ENCODE measurements at regions not wholly inside any gene's neighbourhood (a gene's known extent, or its start where the extent isn't known, plus 50 kb on each side); places are given as distances from the start of the nearest gene placed in this dataset.

GRCh38 chr16:73383195-73383987, 335.5 kb upstream of the ZFHX3 start:
- H2AFZ ChIP-seq (ENCODE audit: control insufficient read depth, low read length), result no peak overlapping the region
- no peak overlapping the region for H3K4me3 ChIP-seq (ENCODE audit: control insufficient read depth in 2 of 3, extremely low read depth in 1 of 3, insufficient read depth in 2 of 3, low read depth in 1 of 3, low read length in 3 of 3)
- H3K4me2 ChIP-seq (ENCODE audit: control insufficient read depth, extremely low read depth, insufficient read depth, low read depth, low read length), result no peak overlapping the region
- no peak overlapping the region for H3K9ac ChIP-seq (ENCODE audit: control insufficient read depth, extremely low read depth, insufficient read depth, low read length)
- dilution Hi-C loops (cut with MboI; ENCODE audit: extremely low pct_ligation_motif_present, low sequenced_read_pairs), result no loop called here
- H3K9me3 ChIP-seq (ENCODE audit: control insufficient read depth, low read depth, low read length), result no peaks in the 10 kb centered on the region
- DNase-seq (ENCODE audit: low read depth, low spot score), result no peak
- no peak for TF ChIP-seq CTCF (optimal IDR thresholded peaks at IDR 0.05 in 1 of 3, IDR thresholded peaks at IDR 0.05 in 1 of 3, conservative IDR thresholded peaks at IDR 0.05 in 1 of 3; ENCODE audit: extremely low read depth in 1 of 3, insufficient read depth in 2 of 3, low read length in 3 of 3)
- TF ChIP-seq EZH2 (IDR thresholded peaks at IDR 0.05; ENCODE audit: low read length), result no peak
- no peaks in the 10 kb centered on the region for H3K36me3 ChIP-seq (ENCODE audit: control insufficient read depth in 2 of 2, extremely low read depth in 1 of 2, insufficient read depth in 2 of 2, low read length in 2 of 2)
- H3K4me1 ChIP-seq (ENCODE audit: control insufficient read depth, extremely low read depth, insufficient read depth, low read length), result no peaks in the 10 kb centered on the region
- no peaks in the 10 kb centered on the region for H3K27me3 ChIP-seq (ENCODE audit: control insufficient read depth, extremely low read depth, insufficient read depth, low read length)
- FAIRE-seq, result no peak
- no peaks in the 10 kb centered on the region for H3K9me1 ChIP-seq (ENCODE audit: control insufficient read depth, extremely low read depth, insufficient read depth, low read length)
- H3K27ac ChIP-seq (ENCODE audit: control insufficient read depth, insufficient read depth, low read length), result no peak overlapping the region
- H4K20me1 ChIP-seq (ENCODE audit: control insufficient read depth, extremely low read depth, insufficient read depth, low read length), result no peaks in the 10 kb centered on the region
- H3K79me2 ChIP-seq (ENCODE audit: control insufficient read depth, insufficient read depth, low read length), result no peaks in the 10 kb centered on the region

- Histone ChIP-seq H3K9me3 (ENCODE audit: control insufficient read depth, low read depth, low read length) (no peaks in the 10 kb centered on the region), H3K9me1 (ENCODE audit: control insufficient read depth, extremely low read depth, insufficient read depth, low read length) (no peaks in the 10 kb centered on the region), H3K79me2 (ENCODE audit: control insufficient read depth, insufficient read depth, low read length) (no peaks in the 10 kb centered on the region), H3K4me2 (ENCODE audit: control insufficient read depth, extremely low read depth, insufficient read depth, low read depth, low read length) (no peak overlapping the region), H3K4me1 (ENCODE audit: control insufficient read depth, extremely low read depth, insufficient read depth, low read length) (no peaks in the 10 kb centered on the region), H3K27ac (ENCODE audit: control insufficient read depth, insufficient read depth, low read length) (no peak overlapping the region), H2AFZ (ENCODE audit: control insufficient read depth, low read length) (no peak overlapping the region), H4K20me1 (ENCODE audit: control insufficient read depth, extremely low read depth, insufficient read depth, low read length) (no peaks in the 10 kb centered on the region), H3K36me3 (ENCODE audit: control insufficient read depth in 2 of 2, extremely low read depth in 1 of 2, insufficient read depth in 2 of 2, low read length in 2 of 2) (no peaks in the 10 kb centered on the region), H3K27me3 (ENCODE audit: control insufficient read depth, extremely low read depth, insufficient read depth, low read length) (no peaks in the 10 kb centered on the region), H3K9ac (ENCODE audit: control insufficient read depth, extremely low read depth, insufficient read depth, low read length) (no peak overlapping the region), H3K4me3 (ENCODE audit: control insufficient read depth in 2 of 3, extremely low read depth in 1 of 3, insufficient read depth in 2 of 3, low read depth in 1 of 3, low read length in 3 of 3) (no peak overlapping the region)
- FAIRE-seq (no peak), DNase-seq (ENCODE audit: low read depth, low spot score) (no peak)
- dilution Hi-C loops (cut with MboI; ENCODE audit: extremely low pct_ligation_motif_present, low sequenced_read_pairs), result no loop called here
- no peak for TF ChIP-seq EZH2 (IDR thresholded peaks at IDR 0.05; ENCODE audit: low read length)
- TF ChIP-seq CTCF (optimal IDR thresholded peaks at IDR 0.05 in 1 of 3, IDR thresholded peaks at IDR 0.05 in 1 of 3, conservative IDR thresholded peaks at IDR 0.05 in 1 of 3; ENCODE audit: extremely low read depth in 1 of 3, insufficient read depth in 2 of 3, low read length in 3 of 3), result no peak
These were observed 330.5 kb upstream of the ZFHX3 start for GRCh38 chr16:73378471-73378870.

Data from keratinocyte (primary cell).